NOMO-1 treated with DMSO at 0.1 percent for 48 hours (cell line): ENCODE measurements at regions not wholly inside any gene's neighbourhood (a gene's known extent, or its start where the extent isn't known, plus 50 kb on each side); places are given as distances from the start of the nearest gene placed in this dataset.
A peak's percentile ranks its signal among the peaks of the same experiment; 100 is the strongest.
"Not testable (repeated sequence)": the region's sequence is repeated elsewhere in the genome, so short reads cannot be mapped to it uniquely, and the experiment has no call there.

Experiments used
- DNase-seq: peaks from one replicate; lab custom pipeline; 2025; ENCODE audit not compliant: unreplicated experiment; lab: John Stamatoyannopoulos, UW

DNA sequence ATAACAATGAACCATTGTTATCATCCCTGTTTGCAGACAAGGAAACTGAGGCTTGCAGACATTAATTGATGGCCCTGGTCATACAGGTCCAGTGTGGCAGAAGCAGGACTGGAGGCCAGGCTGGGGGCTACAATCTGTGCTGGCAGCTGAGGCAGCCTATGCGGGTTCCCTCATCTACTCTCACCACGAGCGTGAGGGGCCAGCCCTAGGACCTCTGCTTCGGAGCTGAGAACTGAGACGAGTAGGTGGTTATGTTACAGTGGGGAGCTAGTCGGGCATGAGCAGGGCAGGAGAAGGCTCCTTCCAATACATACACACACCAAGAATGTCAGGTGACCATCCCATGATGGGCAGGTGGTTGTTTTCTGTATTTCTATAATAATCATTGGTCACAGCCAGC is 82.2 kb upstream of the ASB18 start:
- no peak for DNase-seq

DNA sequence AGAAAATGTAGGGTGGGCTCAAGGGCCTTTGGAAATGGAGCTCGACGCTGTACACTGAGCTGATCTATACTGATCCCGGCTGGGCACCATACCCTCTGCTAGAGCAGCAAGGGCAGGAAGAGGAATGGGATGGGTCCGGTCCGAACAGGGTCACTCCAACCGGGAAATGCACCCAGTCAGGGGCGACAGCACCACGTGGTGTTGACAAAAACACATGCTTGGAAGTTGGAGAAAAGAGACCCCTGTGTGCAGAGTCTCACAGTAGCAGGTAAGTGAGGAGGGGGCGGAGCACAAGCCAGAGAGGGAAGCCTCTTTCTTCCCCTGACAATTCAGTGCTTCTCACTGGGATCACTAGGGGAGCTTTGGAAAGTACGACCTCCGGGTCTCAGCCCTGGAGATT is 84.1 kb upstream of the ASB18 start:
- no peak for DNase-seq

DNA sequence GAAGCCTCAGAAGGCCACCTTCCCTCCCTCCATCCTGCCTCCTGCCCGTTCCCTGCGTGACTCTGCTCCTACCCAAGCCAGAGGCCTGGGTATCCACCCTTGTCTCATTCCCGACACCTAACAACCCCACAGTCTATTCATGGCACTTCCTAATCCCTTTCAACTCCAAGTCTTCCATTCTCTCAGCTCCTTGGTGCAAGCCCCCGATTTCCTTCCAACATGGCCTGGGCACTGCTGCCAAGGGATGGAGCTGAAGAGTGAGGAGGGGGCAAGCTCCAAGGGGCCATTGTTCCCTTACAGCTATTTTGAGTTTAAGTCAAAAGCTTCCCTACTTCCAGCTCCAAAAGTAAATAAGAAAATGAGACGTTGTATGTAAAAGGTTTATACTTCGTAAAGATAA is 84.8 kb upstream of the ASB18 start:
- no peak for DNase-seq

DNA sequence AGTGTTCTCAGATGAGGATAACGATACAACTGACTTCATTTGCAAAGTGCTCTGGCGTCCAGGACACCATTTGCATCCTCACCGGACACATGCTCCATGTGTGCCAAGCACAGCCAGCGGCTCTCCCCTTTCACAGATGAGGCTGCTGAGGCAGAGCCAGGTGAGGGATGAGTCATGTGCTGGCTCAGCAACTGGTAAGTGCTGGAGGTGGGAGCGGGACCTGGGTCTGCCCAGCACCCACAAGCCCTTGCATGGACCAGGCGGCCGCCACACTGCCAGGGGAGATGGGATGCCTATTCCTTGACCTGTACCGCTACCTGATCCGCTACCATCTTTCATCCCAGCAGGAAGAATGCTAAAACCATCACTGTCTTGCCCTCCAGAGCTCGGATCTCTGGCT is 86.2 kb upstream of the ASB18 start:
- DNase-seq: no peak

DNA sequence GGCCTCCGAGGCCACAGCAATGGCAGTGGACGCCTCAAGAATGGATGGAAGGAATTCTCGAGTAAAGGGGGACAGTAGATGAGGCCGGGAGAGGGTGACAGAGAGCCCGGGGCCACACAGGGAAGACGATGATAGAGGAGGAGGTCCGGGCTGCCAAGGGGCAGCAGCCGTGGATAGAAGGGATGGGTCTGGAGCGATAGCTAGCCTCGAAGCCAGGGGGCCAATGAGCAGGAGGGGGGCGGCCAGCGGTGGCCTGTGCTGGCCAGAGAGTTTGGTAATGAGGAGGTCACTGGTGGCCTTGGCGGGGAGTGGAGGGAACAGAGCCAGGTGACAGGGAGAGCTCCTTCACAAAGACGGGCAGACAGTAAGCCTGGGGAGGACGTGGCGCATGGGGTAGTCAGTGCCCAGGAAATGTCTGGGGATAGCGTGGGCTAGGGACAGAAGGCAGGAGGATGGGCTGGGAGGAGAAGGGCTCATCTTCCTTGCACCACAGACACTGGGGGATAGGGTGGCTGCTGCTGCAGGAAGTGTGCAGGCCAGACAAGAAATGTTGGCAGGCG is 87.8 kb upstream of the ASB18 start:
- DNase-seq: no peak

DNA sequence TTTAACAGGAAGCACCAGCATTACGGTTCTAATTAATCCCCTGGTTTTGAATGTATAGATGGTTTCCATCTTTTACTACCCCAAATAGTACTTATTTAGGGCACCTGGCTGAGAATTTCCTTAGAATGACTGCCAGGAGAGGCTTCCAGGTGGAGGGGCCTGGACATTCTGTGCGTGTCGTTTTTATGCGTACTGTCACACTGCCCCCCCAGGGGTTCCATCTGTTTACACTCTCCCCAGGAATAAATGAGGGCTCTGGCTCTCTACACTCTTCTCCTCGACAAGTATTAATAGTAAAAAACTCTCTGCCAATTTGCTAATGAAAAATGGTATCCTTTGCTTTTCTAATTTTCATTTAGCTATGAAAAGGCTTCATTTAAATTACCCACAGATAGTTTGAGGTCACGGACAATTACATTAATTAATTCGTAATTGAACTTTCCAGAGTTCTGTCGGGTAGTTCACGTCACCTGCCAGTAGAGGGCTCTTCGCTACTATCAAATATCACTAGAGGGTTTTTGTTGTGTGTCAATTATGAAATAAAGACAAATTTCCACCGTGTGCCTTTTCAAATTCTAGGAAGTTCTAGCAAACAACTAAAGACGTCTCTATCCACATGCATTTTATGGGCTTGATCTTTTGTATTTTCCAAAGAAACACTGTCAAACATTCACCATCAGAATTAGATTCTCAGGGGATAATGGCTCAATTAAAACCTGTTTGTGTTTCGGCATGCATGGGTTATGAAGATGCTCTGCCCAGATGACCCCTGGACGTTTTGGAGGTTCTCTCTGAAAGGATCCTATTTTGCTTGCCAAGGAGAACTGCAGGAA is 88.8 kb upstream of the ASB18 start:
- DNase-seq: peak; percentile 51

DNA sequence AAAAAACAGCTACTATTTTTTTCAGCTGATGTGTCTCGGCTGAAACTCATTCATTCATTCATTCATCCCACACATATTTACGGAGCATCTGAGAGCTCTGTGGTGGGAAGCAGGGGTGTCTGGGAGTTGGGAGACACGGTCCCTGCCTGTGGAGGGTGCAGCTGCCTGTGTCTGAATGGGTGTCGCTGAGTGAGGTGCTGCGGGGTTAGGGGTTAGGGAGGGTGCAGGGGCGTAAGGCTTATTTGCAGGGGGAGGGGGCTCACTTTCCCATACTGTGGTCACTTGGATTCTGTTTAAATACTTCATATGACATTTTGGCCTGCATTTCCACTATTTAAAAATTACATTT is 89.4 kb upstream of the ASB18 start:
- DNase-seq: no peak

DNA sequence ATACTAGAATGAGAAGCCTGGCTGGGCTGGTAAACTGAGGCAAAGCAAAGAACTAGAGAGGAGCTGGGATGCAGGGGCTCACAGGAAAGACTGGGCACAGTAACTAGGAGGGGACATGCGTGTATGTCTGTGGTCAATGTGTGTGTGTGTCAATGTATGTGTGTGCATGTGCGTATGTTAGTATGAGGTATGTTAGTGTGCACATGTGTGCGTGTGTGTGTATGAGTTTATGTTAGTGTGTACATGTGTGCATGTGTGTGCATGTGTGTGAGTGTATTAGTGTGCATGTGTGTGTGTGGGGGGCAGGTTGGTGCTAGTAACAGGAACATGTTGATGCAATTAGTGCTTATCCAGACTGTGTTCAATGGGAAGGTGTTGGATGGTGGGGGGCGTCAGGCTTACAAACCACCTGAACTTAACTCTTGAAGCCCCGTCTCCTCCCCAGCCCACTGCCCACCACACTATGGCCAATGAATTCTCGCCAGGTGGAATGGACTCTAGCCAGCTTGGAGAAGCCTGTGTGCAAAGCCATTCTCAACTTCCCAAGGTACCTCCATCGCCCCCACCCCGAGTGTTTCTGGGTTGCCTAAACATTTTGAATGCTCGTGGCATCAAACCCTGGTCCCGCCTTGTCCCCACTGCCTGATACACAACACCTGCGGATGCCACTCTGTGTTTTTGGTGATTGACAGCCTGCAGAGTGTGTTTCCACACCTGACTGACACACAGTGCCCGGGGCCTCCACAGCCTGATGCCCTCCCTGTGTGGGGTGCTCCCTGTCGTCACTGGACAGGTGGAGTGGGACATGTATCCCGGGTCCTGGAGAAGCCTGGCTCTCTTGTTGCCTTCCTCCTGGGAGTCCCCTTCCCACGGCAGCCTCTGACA is 90.1 kb upstream of the ASB18 start:
- no peak for DNase-seq

DNA sequence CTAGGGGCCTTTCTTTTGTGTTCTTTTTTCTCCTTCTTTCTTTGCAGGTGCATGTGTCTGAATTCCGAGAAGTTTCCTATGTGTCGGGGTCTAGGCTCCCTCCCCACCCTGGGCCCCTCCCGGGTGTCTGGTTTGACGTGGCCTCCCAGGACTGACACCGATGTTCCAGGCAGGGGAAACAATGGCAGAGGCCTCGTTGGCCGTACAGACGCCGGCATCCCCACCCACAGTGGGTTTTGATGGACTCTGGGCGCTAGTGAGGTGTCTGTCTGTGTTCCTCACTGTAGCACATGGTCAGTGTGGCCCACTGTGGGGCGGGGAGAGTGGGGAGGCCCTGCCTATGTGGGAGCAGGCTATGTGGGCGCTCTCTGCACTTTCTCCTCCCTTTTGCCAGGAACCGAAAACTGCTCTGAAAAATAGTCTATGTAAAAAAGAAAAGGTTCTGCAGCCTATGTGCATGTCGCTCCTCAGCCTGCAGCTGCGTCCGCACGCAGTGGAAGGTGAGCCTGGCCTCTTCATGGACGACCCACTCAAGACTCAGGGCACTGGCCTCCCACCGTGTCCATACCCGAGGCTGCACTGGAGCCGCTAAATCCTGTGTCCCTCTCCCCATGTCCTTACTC is 90.9 kb upstream of the ASB18 start:
- no peak for DNase-seq

DNA sequence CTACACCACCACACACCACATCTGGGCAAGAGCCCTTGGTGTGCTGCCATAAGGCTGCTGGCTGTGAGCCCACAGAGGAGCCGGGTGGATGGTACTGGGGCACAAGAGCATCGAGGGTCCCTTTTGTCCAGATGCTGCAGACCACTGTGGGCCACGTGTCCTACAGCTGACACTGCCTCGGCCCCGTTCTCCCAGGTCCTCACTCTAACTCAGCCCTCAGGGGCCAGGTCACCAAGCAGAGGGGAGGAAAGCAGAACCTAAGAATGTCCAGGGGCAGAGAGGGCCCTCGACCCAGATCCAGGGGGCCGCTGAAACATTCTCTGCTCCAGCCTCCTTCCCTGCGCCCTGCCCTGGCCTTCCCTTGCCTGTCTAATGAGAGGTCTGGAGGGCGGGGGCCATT is 91.7 kb upstream of the ASB18 start:
- no peak for DNase-seq

DNA sequence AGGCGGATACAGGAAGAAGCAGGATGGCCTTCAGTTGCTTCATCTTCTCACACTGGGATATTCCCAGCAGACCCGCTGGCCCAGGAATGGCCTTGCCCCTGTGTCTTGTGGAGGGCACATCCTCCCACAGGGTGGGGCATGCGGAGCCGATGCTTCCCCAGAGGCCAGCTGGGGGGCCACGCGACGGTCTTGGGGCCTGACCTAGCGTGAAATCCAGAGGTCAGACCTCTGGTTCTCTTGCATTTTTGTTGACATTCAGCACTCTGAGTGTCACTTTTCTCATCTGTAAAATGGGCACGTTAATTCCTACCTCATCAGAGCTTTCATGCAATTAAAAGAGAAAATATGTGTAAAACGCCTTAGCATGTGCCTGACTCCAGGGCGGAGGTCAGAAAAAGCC is 92.1 kb upstream of the ASB18 start:
- not testable (repeated sequence) for DNase-seq

DNA sequence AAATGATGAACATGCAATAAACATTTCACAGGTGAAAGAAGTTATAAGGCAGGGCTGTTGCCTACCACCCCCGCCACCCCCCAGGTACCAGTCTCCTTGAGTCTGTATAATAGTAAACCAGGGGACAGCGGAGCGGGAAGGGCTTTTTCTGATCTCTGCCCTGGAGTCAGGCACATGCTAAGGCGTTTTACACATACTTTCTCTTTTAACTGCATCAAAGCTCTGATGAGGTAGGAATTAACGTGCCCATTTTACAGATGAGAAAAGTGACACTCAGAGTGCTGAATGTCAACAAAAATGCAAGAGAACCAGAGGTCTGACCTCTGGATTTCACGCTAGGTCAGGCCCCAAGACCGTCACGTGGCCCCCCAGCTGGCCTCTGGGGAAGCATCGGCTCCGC is 94.3 kb upstream of the ASB18 start:
- DNase-seq: not testable (repeated sequence)

DNA sequence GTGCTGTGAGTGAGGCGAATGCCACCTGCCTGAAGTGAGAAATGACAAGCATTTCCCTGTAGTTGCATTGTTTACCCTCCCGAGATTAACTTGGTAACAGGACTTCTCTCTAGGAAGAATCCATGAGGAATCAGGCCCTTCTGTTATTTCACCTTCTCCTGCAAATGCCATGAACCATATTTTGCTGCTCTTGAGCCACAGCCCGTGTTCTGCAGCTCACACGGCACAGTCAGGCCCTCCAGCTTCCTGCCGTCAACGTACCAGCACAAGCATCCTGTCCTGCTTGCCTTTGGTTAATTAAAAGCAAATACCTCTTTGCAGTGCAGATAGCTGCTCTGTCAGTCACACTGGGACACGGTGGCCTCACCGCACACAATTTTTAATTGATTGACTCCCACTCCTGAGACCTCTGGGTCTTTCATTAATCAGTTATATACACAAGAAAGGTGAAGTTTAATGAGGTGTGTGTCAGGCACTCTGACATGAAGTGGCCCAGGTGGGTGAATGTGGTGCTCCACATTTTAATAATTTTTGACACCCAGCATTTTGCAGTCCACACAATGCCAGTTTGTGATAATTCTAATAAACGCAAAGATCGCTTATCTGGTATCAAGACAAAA is 95.3 kb upstream of the ASB18 start:
- DNase-seq: no peak

DNA sequence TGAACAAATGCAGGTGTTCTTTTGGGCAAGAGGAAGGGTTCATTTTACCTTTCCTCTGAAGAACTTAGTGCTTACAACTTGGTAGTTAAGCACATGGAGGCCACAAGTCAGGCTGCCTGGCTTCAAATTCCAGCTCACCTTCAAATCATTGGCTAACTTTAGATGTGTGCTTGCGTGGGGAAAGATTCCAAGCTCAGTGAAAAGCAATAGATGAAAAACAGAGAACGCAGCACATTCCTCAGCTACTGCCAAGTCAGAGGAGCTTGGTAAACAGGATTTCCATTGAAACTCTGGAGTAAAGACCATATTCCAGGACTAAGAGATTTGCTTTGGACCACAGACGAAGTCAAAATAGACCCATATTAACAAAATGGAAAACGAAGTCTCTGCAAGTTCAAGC is 96.3 kb upstream of the ASB18 start:
- DNase-seq: no peak

DNA sequence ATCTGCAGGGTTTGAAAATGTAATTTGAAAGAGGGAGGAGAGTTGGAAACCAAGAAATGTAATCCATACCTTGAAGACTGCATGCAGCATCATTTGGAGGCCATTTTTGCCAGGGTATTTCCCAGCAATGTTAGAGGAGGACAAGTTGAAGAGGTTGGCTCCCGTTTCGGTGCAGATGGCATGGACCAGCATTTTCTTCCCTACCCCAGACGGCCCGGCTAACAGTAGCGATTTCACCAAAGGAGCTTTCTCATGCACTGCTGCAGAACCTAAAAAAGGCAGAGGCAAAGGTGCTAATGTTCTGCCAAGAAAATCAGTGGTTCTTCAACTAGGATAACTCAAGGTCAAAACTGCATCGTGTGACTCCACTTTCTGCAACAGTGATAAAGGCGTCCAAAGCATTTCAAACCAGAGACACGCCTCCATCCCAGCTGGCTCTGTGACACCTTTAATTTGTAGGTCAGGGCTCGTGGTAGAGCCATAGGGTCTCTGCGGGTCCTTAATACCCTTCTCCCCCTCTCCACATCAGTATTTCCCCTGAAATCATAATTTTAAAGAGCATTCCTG is 99.6 kb upstream of the ASB18 start:
- no peak for DNase-seq

DNA sequence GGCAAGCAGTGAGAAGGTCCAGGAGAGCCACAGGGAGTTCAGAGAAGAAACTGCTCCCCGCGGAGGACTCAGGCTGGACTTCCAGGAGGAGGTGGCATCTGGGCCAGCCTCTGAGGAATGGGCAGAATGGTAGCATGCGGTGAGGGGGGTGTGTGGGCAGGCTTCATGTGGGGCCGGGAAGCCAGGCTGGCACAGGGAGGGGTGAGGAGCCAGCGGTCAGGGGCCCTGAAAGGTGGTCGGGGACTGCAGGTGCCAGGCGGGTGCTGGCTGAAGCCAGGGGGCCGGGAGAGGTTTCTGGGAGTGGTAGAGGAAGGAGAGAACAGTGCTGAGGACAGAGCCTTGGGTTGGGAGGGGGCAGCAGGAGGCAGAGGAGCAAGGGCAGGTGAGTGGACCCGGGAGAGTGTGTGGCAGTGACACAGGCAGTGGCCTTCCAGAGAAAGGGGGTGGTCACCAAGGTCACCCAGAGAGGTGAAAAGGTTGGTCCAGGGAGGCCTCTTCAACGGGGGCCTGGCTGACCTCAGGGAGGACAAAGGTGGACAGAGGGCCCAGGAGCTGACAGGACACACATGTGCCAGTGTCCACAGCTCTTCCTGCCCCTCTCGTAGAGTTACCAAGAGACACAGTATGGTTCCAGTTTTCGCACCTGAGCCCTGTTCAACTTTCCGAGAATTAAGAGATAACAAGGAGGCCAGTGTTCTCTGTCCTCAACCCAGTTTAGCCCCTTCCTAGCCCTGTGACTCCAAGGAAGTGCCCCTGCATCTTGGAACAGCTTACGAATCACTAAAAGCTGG is 101.2 kb upstream of the ASB18 start:
- DNase-seq: no peak

DNA sequence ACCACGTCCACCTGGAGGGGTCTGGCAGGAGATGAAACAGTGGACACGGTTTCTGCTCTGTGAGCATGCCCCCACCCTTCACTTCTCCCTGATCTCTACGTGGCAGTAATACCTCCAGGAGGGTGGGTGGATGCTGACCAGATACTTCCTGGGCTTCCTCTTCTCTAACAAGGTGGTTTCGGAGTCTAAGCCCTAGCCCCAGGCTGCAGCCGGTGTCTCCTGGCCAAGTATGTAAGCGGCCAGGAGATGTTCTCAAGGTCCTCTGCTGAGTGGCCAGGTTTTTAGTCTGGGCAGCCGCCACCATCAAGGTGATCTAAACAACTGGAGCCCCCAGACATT is 101.8 kb upstream of the ASB18 start:
- DNase-seq: no peak

DNA sequence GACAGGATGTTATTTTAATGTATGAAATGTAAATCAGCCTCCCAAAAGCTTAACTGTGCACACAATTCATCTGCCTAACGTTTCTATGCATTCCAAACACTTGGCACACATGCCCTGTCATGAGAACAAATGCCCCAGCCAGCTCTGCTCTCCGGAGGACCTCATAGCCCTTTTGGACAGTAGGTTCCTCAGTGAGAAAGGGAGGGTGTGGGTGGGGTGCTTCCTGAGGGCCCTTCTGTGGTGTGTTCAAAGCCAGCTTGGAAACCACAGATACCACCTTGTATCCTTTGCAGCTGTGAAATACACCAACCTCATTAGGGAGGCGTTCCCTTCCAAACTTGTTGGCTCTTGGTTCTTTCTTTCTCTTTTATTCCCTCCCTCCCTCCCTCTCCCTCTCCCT is 102.2 kb upstream of the ASB18 start:
- peak; percentile 23 for DNase-seq

DNA sequence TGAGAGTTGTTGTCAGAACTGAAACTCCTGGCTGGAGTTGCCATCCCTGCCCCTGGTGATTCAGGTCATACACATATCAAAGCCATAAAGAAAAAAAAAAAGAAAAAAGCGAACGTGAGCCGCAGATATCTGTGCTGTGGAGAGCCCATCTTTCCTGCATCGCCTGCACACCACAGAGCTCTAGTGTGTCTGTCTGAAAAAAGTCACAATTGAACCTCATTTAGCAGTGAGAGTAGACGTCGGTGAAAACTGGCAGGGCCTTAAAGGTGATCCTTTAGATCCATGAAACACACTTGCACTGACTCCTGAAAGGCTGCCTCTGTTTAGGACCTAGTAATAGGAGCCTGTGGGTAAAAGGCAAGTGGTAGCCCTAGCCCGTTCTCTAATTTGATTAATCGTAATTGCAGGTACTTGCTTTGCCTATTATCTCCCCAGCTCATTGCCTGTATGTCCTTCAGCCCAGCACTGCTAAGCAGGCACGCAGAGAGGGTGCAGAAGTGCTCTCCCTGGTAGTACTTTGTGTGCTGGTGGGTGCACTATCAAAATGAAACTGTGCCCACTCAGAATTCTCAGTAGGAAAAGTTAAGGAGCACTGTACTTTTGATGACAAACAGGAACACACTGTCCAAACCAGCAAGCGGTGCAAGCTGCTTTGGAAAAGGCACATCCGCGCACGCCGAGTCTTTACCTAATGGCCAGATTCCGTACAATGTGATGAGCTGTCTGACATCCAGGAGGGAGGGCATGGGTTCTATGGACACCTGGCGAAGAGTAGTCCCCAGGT is 103.5 kb upstream of the ASB18 start:
- DNase-seq: no peak
